HEK293 (cell line): ENCODE measurements at regions not wholly inside any gene's neighbourhood (a gene's known extent, or its start where the extent isn't known, plus 50 kb on each side); places are given as distances from the start of the nearest gene placed in this dataset.

Source experiments
- CTCF ChIA-PET: fragments of 350-600 bp; formaldehyde crosslinking; extraction: SDS; loops from one replicate; lab custom pipeline; 2021; ENCODE audit warnings: antibody characterized with exemption; lab: Yijun Ruan, JAX
- POLR2A ChIA-PET: fragments of 300-600 bp; formaldehyde crosslinking; extraction: SDS; loops from one replicate; lab custom pipeline; 2020; ENCODE audit warnings: antibody characterized with exemption, inconsistent platforms; lab: Yijun Ruan, JAX
- H3K27ac ChIP-seq: fragments of 200-500 bp; sonication (Bioruptor generic); 2 replicates; pipeline ENCODE4 v1.5.1; 2014; ENCODE audit warnings: low read depth, low read length, control low read depth, inconsistent platforms; ENCODE audit errors: extremely low read depth
- H3K36me3 ChIP-seq, 2 experiments: fragments of 200-500 bp in 1 of 2; sonication (Bioruptor generic) in 1 of 2; 1 replicate in 1 of 2; 2 replicates in 1 of 2; pipeline ENCODE4 v1.5.1; 2014 to 2017; ENCODE audit warnings: inconsistent platforms in 2 of 2, low read length in 2 of 2; ENCODE audit not compliant: control insufficient read depth in 2 of 2, insufficient read depth in 1 of 2
- H3K4me1 ChIP-seq: fragments of 200-500 bp; sonication (Bioruptor generic); 2 replicates; pipeline ENCODE4 v1.5.1; 2014; ENCODE audit warnings: mild to moderate bottlenecking, low read length, inconsistent platforms; ENCODE audit not compliant: control insufficient read depth, insufficient read depth
- H3K4me3 ChIP-seq: 2 replicates; pipeline ENCODE4 v1.5.1; 2011; ENCODE audit warnings: low read depth, mild to moderate bottlenecking, control low read depth, low read length, moderate library complexity
- H3K9me3 ChIP-seq: fragments of 200-500 bp; sonication (Bioruptor generic); 2 replicates; pipeline ENCODE4 v1.5.1; 2014; ENCODE audit warnings: low read depth, low read length, inconsistent platforms; ENCODE audit not compliant: control insufficient read depth, insufficient read depth
- ELK4 ChIP-seq: IDR thresholded peaks from 2 replicates; pipeline ENCODE4 v1.6.1; 2011; ENCODE audit warnings: mild to moderate bottlenecking, low read depth, low read length, borderline replicate concordance
- MYNN ChIP-seq: fragments of 450-650 bp; formaldehyde crosslinking; IDR thresholded peaks from 2 replicates; pipeline ENCODE4 v1.5.1; 2016; ENCODE audit warnings: missing biosample characterization, missing genetic modification characterization, borderline replicate concordance
- OVOL3 ChIP-seq: fragments of 450-650 bp; formaldehyde crosslinking; IDR thresholded peaks from 2 replicates; pipeline ENCODE4 v1.5.1; 2016; ENCODE audit warnings: missing biosample characterization, missing genetic modification characterization
- ZFP37 ChIP-seq: fragments of 450-650 bp; formaldehyde crosslinking; IDR thresholded peaks from 2 replicates; pipeline ENCODE4 v1.5.1; 2016; ENCODE audit warnings: missing biosample characterization, missing genetic modification characterization
- ZNF112 ChIP-seq: fragments of 450-650 bp; formaldehyde crosslinking; IDR thresholded peaks from 2 replicates; pipeline ENCODE4 v1.5.0; 2017; ENCODE audit warnings: missing biosample characterization, missing genetic modification characterization
- ZNF292 ChIP-seq: fragments of 450-650 bp; formaldehyde crosslinking; IDR thresholded peaks from 2 replicates; pipeline ENCODE4 v1.5.1; 2016; ENCODE audit warnings: low read depth, missing biosample characterization, missing genetic modification characterization, borderline replicate concordance
- ZNF324 ChIP-seq: fragments of 450-650 bp; formaldehyde crosslinking; IDR thresholded peaks from 2 replicates; pipeline ENCODE4 v1.5.1; 2016; ENCODE audit warnings: missing biosample characterization, missing genetic modification characterization
- ZNF404 ChIP-seq: fragments of 450-650 bp; formaldehyde crosslinking; IDR thresholded peaks from 2 replicates; pipeline ENCODE4 v1.5.1; 2017; ENCODE audit warnings: missing biosample characterization, missing genetic modification characterization
- ZNF488 ChIP-seq: fragments of 450-650 bp; formaldehyde crosslinking; IDR thresholded peaks from 2 replicates; pipeline ENCODE4 v1.5.1; 2016; ENCODE audit warnings: missing biosample characterization, missing genetic modification characterization
- ZNF529 ChIP-seq: fragments of 450-650 bp; formaldehyde crosslinking; IDR thresholded peaks from 2 replicates; pipeline ENCODE4 v1.5.1; 2017; ENCODE audit warnings: missing genetic modification characterization, missing biosample characterization; ENCODE audit not compliant: insufficient replicate concordance
- ZNF549 ChIP-seq: fragments of 450-650 bp; IDR thresholded peaks from 2 replicates; pipeline ENCODE4 v1.5.1; 2018; ENCODE audit warnings: missing biosample characterization, missing genetic modification characterization, mild to moderate bottlenecking, inconsistent platforms, moderate library complexity
- ZNF621 ChIP-seq: fragments of 450-650 bp; formaldehyde crosslinking; IDR thresholded peaks from 2 replicates; pipeline ENCODE4 v1.5.1; 2017; ENCODE audit warnings: missing biosample characterization, missing genetic modification characterization
- ZNF692 ChIP-seq: fragments of 450-650 bp; formaldehyde crosslinking; IDR thresholded peaks from 2 replicates; pipeline ENCODE4 v1.5.1; 2016; ENCODE audit warnings: missing biosample characterization, missing genetic modification characterization
- ZNF837 ChIP-seq: fragments of 450-650 bp; formaldehyde crosslinking; IDR thresholded peaks from 2 replicates; pipeline ENCODE4 v1.5.1; 2016; ENCODE audit warnings: missing biosample characterization, missing genetic modification characterization
- TF ChIP-seq, protein P1 (sequence below): fragments of 450-650 bp; formaldehyde crosslinking; IDR thresholded peaks from 2 replicates; pipeline ENCODE4 v1.5.1; 2016; ENCODE audit warnings: missing biosample characterization, missing genetic modification characterization
- TF ChIP-seq, protein P2 (sequence below): fragments of 450-650 bp; formaldehyde crosslinking; IDR thresholded peaks from 2 replicates; pipeline ENCODE4 v1.5.1; 2017; ENCODE audit warnings: missing biosample characterization, missing genetic modification characterization

DNA sequence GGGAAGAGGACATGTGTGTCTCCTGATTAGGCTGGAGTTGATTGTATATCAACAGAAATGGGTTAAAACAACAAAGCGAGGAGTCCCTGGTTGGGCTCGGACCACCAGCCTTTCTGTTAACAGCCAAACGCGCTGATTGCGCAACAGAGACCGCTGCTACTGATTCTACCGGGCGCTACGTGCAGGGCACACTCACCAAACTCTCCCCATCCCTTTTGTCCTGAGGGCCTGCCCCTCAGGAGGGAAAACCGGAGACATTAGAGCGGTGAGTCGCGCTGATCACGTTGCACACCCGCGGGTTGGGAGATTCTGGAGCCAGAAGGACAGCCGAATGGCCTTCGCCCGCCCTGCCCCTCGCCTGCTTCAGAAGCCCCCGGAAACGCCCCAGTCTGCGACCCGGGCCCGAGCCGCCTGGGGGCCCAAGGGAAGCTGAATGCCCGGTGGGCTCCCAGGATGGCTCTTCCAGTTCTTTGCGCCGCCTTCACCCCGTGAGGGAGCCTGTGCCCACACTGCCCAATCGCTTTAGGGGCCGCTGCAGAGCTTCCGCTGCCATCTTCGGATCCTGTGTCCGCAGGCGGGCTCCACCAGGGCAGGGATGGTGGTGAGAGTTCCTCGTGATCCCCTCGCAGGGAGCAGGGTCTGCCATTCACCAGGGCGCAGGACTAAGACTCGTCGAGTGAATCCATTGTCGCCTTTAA, 165.4 kb upstream of the NBPF11 start:
- ChIA-PET POLR2A (no interaction called here), CTCF (no interaction called here)
- Histone ChIP-seq H3K27ac (no peak overlapping the region), H3K4me1 (no peaks in the 10 kb centered on the region), H3K36me3 (no peaks in the 10 kb centered on the region), H3K4me3 (no peak overlapping the region), H3K9me3 (no peaks in the 10 kb centered on the region)
- TF ChIP-seq, protein P1, sequence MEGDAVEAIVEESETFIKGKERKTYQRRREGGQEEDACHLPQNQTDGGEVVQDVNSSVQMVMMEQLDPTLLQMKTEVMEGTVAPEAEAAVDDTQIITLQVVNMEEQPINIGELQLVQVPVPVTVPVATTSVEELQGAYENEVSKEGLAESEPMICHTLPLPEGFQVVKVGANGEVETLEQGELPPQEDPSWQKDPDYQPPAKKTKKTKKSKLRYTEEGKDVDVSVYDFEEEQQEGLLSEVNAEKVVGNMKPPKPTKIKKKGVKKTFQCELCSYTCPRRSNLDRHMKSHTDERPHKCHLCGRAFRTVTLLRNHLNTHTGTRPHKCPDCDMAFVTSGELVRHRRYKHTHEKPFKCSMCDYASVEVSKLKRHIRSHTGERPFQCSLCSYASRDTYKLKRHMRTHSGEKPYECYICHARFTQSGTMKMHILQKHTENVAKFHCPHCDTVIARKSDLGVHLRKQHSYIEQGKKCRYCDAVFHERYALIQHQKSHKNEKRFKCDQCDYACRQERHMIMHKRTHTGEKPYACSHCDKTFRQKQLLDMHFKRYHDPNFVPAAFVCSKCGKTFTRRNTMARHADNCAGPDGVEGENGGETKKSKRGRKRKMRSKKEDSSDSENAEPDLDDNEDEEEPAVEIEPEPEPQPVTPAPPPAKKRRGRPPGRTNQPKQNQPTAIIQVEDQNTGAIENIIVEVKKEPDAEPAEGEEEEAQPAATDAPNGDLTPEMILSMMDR (tag by site-specific recombination) = no peak
- TF ChIP-seq, protein P2, sequence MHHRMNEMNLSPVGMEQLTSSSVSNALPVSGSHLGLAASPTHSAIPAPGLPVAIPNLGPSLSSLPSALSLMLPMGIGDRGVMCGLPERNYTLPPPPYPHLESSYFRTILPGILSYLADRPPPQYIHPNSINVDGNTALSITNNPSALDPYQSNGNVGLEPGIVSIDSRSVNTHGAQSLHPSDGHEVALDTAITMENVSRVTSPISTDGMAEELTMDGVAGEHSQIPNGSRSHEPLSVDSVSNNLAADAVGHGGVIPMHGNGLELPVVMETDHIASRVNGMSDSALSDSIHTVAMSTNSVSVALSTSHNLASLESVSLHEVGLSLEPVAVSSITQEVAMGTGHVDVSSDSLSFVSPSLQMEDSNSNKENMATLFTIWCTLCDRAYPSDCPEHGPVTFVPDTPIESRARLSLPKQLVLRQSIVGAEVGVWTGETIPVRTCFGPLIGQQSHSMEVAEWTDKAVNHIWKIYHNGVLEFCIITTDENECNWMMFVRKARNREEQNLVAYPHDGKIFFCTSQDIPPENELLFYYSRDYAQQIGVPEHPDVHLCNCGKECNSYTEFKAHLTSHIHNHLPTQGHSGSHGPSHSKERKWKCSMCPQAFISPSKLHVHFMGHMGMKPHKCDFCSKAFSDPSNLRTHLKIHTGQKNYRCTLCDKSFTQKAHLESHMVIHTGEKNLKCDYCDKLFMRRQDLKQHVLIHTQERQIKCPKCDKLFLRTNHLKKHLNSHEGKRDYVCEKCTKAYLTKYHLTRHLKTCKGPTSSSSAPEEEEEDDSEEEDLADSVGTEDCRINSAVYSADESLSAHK (tag by site-specific recombination) = no peak
- TF ChIP-seq ZNF621 (tag by site-specific recombination) = no peak
- TF ChIP-seq ZNF292 = no peak
- no peak for TF ChIP-seq ZNF529 (tag by site-specific recombination)
- no peak for TF ChIP-seq ZNF324 (tag by site-specific recombination)
- no peak for TF ChIP-seq ZNF692 (tag by site-specific recombination)
- TF ChIP-seq ZNF549 (tag by site-specific recombination) = no peak
- no peak for TF ChIP-seq OVOL3 (tag by site-specific recombination)
- TF ChIP-seq ZNF112 (tag by site-specific recombination) = no peak

GRCh38 chr1:148315071-148315811, 163.2 kb upstream of the NBPF11 start:
- Histone ChIP-seq H3K9me3 (no peaks in the 10 kb centered on the region), H3K36me3 (no peaks in the 10 kb centered on the region), H3K4me1 (no peaks in the 10 kb centered on the region), H3K27ac (no peak overlapping the region), H3K4me3 (no peak overlapping the region)
- TF ChIP-seq ZNF488 (tag by site-specific recombination) (no peak), ZNF404 (no peak), ZNF837 (tag by site-specific recombination) (no peak), MYNN (tag by site-specific recombination) (no peak), ZFP37 (tag by site-specific recombination) (no peak), ELK4 (no peak)
- ChIA-PET CTCF (no interaction called here), POLR2A (no interaction called here)
